22Rv1 (cell line): ENCODE measurements at regions not wholly inside any gene's neighbourhood (a gene's known extent, or its start where the extent isn't known, plus 50 kb on each side); places are given as distances from the start of the nearest gene placed in this dataset.

Experiments used
- H3K27ac ChIP-seq: fragments of 450-650 bp; 2 replicates; pipeline ENCODE4 v1.5.1; 2017
- ZFX ChIP-seq: fragments of 450-650 bp; IDR thresholded peaks from 2 replicates; pipeline ENCODE4 v1.6.1; 2017; ENCODE audit warnings: antibody characterized with exemption, borderline replicate concordance
- TF ChIP-seq, protein P1 (sequence below): fragments of 450-650 bp; IDR thresholded peaks from 2 replicates; pipeline ENCODE4 v1.5.1; 2017; ENCODE audit warnings: mild to moderate bottlenecking

DNA sequence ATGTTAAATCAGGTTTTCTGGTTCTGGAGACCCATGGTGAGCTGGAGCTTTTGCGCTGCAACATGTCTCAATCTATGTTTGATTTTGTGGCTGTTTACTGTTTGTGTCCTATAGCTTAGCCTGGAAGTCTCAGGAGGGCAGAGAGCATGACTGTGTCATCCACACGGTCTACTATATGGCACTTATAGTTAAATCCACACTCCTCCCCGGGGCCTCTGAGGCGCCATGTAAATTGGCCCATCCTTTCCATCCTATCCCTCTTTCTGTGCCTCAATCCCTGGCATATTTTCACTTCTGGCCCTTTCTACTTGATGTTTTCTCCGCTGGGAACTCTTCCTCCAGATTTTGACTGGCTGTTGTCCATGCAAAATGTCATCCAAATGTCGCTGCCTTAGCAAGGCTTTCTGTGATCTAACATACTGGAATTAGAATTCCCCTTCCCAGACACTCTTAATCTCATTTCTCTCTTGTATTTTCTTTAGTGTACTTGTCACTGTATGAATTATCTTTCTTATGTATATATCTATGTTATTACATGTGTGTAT lies 560.8 kb upstream of the RGMA start:
- no peak overlapping the region for H3K27ac ChIP-seq
- TF ChIP-seq ZFX, result no peak
- TF ChIP-seq, protein P1, sequence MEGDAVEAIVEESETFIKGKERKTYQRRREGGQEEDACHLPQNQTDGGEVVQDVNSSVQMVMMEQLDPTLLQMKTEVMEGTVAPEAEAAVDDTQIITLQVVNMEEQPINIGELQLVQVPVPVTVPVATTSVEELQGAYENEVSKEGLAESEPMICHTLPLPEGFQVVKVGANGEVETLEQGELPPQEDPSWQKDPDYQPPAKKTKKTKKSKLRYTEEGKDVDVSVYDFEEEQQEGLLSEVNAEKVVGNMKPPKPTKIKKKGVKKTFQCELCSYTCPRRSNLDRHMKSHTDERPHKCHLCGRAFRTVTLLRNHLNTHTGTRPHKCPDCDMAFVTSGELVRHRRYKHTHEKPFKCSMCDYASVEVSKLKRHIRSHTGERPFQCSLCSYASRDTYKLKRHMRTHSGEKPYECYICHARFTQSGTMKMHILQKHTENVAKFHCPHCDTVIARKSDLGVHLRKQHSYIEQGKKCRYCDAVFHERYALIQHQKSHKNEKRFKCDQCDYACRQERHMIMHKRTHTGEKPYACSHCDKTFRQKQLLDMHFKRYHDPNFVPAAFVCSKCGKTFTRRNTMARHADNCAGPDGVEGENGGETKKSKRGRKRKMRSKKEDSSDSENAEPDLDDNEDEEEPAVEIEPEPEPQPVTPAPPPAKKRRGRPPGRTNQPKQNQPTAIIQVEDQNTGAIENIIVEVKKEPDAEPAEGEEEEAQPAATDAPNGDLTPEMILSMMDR, result no peak

DNA sequence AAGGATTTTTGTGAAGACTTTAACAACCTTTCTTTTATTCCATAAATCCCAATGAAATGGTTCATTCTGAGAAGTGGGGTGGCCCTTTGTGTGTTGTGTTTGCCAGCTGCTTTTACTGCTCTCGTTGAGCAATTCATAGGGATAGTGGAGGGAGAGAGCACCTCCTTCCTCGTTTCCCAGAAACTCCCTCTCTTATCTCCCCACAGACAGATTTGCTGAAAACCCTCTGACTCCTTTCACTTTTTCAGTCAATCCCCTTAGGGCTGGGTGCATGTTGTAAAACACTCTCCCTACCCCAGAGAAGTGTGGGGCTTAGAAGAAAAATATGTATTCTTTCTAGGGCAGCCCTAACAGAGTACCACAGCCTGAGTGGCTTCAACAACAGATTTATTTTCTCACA lies 557.2 kb upstream of the RGMA start:
- TF ChIP-seq ZFX, result no peak
- TF ChIP-seq, protein P1, result no peak
- no peak overlapping the region for H3K27ac ChIP-seq

DNA sequence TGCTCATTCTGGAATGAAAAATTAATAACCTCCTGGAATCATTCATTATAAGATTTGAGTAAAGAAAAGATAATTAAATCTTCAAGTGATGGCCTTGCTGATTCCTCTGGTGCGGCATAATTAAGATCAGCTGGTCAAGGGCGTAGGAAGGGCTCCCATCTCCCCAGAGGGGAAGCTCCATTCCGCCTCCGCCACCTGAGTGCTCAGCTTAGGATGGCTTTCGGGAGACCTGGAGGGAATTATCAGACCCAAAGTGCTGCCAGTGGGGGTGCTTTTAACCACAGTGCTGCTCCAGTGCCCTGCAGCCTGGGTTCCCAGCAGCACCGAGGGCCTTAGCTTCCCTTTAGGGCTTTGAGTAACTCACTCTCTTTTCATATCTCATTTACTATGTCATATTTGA lies 556.6 kb upstream of the RGMA start:
- no peak overlapping the region for H3K27ac ChIP-seq
- TF ChIP-seq, protein P1, result no peak
- no peak for TF ChIP-seq ZFX

DNA sequence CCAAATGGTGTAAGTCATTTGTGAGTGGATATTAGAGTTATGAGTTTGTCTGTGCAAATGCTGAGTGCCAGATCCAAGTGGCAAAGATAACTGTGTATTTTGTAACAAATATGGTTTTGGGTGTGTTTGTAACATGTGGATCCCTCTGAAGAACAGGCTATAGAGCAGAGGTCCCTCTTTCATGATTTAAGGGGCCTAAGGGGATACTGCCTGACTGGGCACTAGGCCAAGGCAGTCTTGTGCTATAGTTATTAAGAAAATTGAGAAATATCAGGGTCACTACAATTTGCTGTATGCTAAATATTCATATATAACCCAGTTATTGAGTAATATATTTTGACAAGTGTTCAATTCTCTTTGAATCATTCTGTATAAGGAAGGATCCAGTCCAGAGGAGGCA lies 555.6 kb upstream of the RGMA start:
- H3K27ac ChIP-seq, result no peak overlapping the region
- TF ChIP-seq, protein P1, result no peak
- no peak for TF ChIP-seq ZFX

DNA sequence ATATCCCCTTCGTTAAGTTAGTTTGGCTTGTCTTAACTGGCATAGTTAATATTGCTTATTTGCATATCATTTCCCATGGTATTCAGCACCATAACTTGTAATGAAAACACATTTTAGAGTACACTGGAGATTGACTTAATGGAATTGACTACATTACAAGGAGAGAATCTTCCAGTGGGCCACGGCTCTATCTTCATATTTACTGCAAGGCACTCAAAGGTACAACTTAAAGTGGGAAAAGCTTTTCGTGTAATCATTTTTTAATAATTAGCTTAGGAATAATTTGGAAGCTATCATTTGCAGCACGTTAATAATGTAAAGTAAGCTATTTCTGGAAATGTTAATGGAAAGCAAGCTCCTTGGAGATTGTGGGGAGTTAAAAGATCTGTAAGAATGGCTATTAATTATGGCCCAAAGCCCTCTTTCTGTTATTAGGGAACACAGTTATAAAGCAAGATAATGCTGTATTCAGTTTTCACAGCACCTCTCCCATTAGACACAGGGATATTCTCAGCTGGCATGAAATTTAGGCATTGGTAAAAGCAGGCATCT lies 551.5 kb upstream of the RGMA start:
- no peak for TF ChIP-seq ZFX
- TF ChIP-seq, protein P1, result no peak
- H3K27ac ChIP-seq, result no peak overlapping the region

DNA sequence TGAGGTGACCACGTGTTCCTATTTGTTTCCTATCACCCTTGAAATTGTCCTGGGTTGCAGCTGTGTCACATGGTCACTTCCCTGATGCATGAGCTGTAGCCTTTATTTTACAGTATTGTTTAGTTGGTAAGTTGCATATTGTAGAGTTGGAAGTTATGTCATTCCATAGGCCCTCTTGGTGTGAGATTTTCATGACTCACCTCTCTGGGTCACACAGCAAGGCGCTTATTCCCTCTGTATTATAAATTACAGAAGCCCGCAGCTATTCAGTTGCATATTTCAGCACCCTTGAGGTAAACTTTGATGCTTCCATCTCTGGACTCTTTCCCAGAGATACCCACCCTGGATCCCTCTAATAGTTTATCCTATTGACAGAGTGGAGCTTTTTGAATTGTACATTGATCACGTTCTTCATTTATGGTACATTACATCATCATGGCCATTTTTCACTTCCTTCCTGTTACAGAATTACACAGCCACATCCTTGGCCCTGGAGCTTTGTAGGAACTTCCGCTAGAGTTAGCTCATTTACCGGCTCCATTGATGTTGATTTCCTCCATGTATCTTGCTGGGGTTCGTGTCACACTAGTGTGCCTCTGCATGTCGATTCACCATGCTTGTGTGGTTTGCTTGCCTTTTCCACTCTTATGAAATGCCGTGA lies 543.1 kb upstream of the RGMA start:
- TF ChIP-seq ZFX, result no peak
- TF ChIP-seq, protein P1, result no peak
- H3K27ac ChIP-seq, result no peak overlapping the region

DNA sequence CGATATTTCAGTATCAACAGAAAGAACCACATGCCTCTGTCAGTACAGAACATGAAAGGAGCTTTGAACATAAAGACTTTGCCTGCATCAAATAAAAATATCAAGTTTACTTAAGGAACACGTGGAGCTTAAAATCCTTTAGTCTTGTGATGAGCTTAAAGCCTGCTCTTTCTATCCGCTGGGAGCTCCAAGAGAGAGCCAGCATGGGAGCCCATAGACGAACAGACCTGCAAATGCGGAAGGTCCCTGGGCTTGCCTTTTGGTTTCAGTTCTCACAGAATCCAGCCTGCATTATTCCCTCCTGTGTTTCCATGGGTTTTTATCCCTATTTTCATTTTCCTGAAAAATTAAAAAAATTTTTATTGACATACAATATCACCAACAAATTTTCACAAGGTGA lies 530.6 kb upstream of the RGMA start:
- TF ChIP-seq, protein P1, result no peak
- TF ChIP-seq ZFX, result no peak
- H3K27ac ChIP-seq, result no peak overlapping the region
